Tongue (tissue), 1 donor: ENCODE measurements at regions not wholly inside any gene's neighbourhood (a gene's known extent, or its start where the extent isn't known, plus 50 kb on each side); places are given as distances from the start of the nearest gene placed in this dataset.
"Not testable (repeated sequence)": the region's sequence is repeated elsewhere in the genome, so short reads cannot be mapped to it uniquely, and the experiment has no call there.

Experiments used
- DNase-seq: peaks from one replicate; pipeline ENCODE4 v3.0.0-alpha.2; 2015

- DNase-seq = no peak
These were observed 200.9 kb upstream of the MSX2 start for GRCh38 chr5:174523311-174524071.

- DNase-seq = no peak
These were observed 200.0 kb upstream of the MSX2 start for GRCh38 chr5:174524351-174524750.

- no peak for DNase-seq
These were observed 198.2 kb upstream of the MSX2 start for GRCh38 chr5:174526177-174526576.

GRCh38 chr5:174527916-174528540, 196.4 kb upstream of the MSX2 start:
- peak; percentile 73 for DNase-seq

- no peak for DNase-seq
These were observed 195.4 kb upstream of the MSX2 start for GRCh38 chr5:174528821-174529544.

GRCh38 chr5:174529925-174530681, 194.3 kb upstream of the MSX2 start:
- no peak for DNase-seq

- no peak for DNase-seq
These were observed 192.6 kb upstream of the MSX2 start for GRCh38 chr5:174531782-174532191.

GRCh38 chr5:174532455-174533453, 191.6 kb upstream of the MSX2 start:
- peak; percentile 72 for DNase-seq

GRCh38 chr5:174533751-174534241, 190.6 kb upstream of the MSX2 start:
- DNase-seq = no peak

- no peak for DNase-seq
These were observed 188.7 kb upstream of the MSX2 start for GRCh38 chr5:174535669-174536068.

- not testable (repeated sequence) for DNase-seq
These were observed 184.6 kb upstream of the MSX2 start for GRCh38 chr5:174539823-174540222.

GRCh38 chr5:174542037-174542436, 182.3 kb upstream of the MSX2 start:
- DNase-seq = no peak

- DNase-seq = no peak
These were observed 181.9 kb upstream of the MSX2 start for GRCh38 chr5:174542471-174542870.

GRCh38 chr5:174545926-174546325, 178.5 kb upstream of the MSX2 start:
- no peak for DNase-seq

- peak; percentile 91 for DNase-seq
These were observed 176.6 kb upstream of the MSX2 start for GRCh38 chr5:174547814-174548213.

- no peak for DNase-seq
These were observed 175.1 kb upstream of the MSX2 start for GRCh38 chr5:174549254-174549653.

GRCh38 chr5:174550026-174550425, 174.4 kb upstream of the MSX2 start:
- no peak for DNase-seq

- no peak for DNase-seq
These were observed 172.0 kb upstream of the MSX2 start for GRCh38 chr5:174552428-174552827.

- DNase-seq = no peak
These were observed 170.8 kb upstream of the MSX2 start for GRCh38 chr5:174553556-174553955.

- no peak for DNase-seq
These were observed 168.7 kb upstream of the MSX2 start for GRCh38 chr5:174555726-174556125.

GRCh38 chr5:174556756-174557155, 167.6 kb upstream of the MSX2 start:
- no peak for DNase-seq
